Karpas-422 (cell line): ENCODE measurements at regions not wholly inside any gene's neighbourhood (a gene's known extent, or its start where the extent isn't known, plus 50 kb on each side); places are given as distances from the start of the nearest gene placed in this dataset.
"Not testable (repeated sequence)": the region's sequence is repeated elsewhere in the genome, so short reads cannot be mapped to it uniquely, and the experiment has no call there.

Experiments
- DNase-seq: peaks from one replicate; pipeline ENCODE4 v3.0.0-alpha.2; 2015
- H2AFZ ChIP-seq: fragments of 200-600 bp; sonication (generic); 2 replicates; pipeline ENCODE4 v1.6.1; 2014; ENCODE audit warnings: antibody characterized with exemption, low read length, mixed read lengths
- H3K27ac ChIP-seq: fragments of 200-600 bp; sonication (generic); 2 replicates; pipeline ENCODE4 v1.5.1; 2014; ENCODE audit warnings: mild to moderate bottlenecking, low read length, moderate library complexity
- H3K27me3 ChIP-seq: fragments of 200-600 bp; sonication (generic); 2 replicates; pipeline ENCODE4 v1.6.1; 2014; ENCODE audit warnings: low read length, mixed read lengths
- H3K36me3 ChIP-seq: fragments of 200-600 bp; sonication (generic); 2 replicates; pipeline ENCODE4 v1.6.1; 2014; ENCODE audit warnings: low read length, mixed read lengths; ENCODE audit not compliant: insufficient read depth
- H3K4me1 ChIP-seq: fragments of 200-600 bp; sonication (generic); 2 replicates; pipeline ENCODE4 v1.6.1; 2014; ENCODE audit warnings: mild to moderate bottlenecking, low read length, mixed read lengths
- H3K4me2 ChIP-seq: fragments of 200-600 bp; sonication (generic); 2 replicates; pipeline ENCODE4 v1.6.1; 2014; ENCODE audit warnings: low read length, low read depth, mild to moderate bottlenecking; ENCODE audit not compliant: poor library complexity, severe bottlenecking
- H3K4me3 ChIP-seq: fragments of 200-600 bp; sonication (generic); 2 replicates; pipeline ENCODE4 v1.5.1; 2014; ENCODE audit warnings: mild to moderate bottlenecking, antibody characterized with exemption, low read length, mixed read lengths
- H3K79me2 ChIP-seq: fragments of 200-600 bp; sonication (generic); 2 replicates; pipeline ENCODE4 v1.6.1; 2014; ENCODE audit warnings: mild to moderate bottlenecking, low read length, mixed read lengths
- H3K9ac ChIP-seq: fragments of 200-600 bp; sonication (generic); 2 replicates; pipeline ENCODE4 v1.6.0; 2014; ENCODE audit warnings: low read length
- H3K9me2 ChIP-seq: fragments of 200-600 bp; sonication (generic), shearing (Covaris generic); replicated peaks from 2 replicates; pipeline ENCODE4 v1.6.0; 2014; ENCODE audit warnings: mild to moderate bottlenecking, low read length, moderate library complexity; ENCODE audit not compliant: insufficient read depth
- H3K9me3 ChIP-seq: fragments of 300-700, 200-600 bp; sonication (generic); 2 replicates; pipeline ENCODE4 v1.6.1; 2014; ENCODE audit warnings: low read length, mixed read lengths
- H4K20me1 ChIP-seq: fragments of 200-600 bp; sonication (generic); 2 replicates; pipeline ENCODE4 v1.6.1; 2014; ENCODE audit warnings: mild to moderate bottlenecking, antibody characterized with exemption, low read length, low read depth; ENCODE audit not compliant: insufficient read depth

DNA sequence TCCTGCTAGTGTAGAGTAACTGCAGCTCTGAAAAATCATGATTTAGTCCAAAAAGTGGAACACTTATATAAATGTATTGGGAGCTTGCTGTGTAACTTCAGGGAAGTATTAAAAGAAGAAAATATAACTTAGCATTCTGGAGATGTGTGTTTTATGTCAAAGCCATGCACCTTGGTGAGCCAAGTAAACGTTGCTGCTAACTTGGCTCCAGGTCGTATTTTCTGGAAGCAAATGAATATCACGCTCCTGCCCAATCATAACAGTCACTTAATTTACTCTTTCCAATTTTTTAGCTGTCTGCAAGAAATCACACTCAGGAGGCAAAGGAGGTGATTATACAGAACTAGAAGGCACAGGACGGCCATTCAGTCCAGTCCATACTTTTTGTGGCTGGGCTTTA is 61.1 kb downstream of the DOP1B start:
- H3K4me1 ChIP-seq, result no peaks in the 10 kb centered on the region
- H3K4me3 ChIP-seq, result no peak overlapping the region
- no peak overlapping the region for H3K9ac ChIP-seq
- no peak overlapping the region for H3K27ac ChIP-seq
- no peak for DNase-seq
- H2AFZ ChIP-seq, result no peak overlapping the region
- H3K79me2 ChIP-seq, result no peaks in the 10 kb centered on the region
- H3K9me3 ChIP-seq, result no peaks in the 10 kb centered on the region
- H4K20me1 ChIP-seq, result no peaks in the 10 kb centered on the region
- no peaks in the 10 kb centered on the region for H3K36me3 ChIP-seq
- H3K9me2 ChIP-seq, result no peaks in the 10 kb centered on the region
- H3K27me3 ChIP-seq, result no peaks in the 10 kb centered on the region
- H3K4me2 ChIP-seq, result no peak overlapping the region

GRCh38 chr21:36218691-36219090 is 62.1 kb downstream of the DOP1B start:
- Histone ChIP-seq H3K27me3 (no peaks in the 10 kb centered on the region), H3K36me3 (no peaks in the 10 kb centered on the region), H3K9me3 (no peaks in the 10 kb centered on the region), H3K9ac (no peak overlapping the region), H3K27ac (no peak overlapping the region), H4K20me1 (no peaks in the 10 kb centered on the region), H2AFZ (no peak overlapping the region), H3K4me1 (no peaks in the 10 kb centered on the region), H3K9me2 (no peaks in the 10 kb centered on the region), H3K79me2 (no peaks in the 10 kb centered on the region), H3K4me2 (no peak overlapping the region), H3K4me3 (no peak overlapping the region)
- no peak for DNase-seq

DNA sequence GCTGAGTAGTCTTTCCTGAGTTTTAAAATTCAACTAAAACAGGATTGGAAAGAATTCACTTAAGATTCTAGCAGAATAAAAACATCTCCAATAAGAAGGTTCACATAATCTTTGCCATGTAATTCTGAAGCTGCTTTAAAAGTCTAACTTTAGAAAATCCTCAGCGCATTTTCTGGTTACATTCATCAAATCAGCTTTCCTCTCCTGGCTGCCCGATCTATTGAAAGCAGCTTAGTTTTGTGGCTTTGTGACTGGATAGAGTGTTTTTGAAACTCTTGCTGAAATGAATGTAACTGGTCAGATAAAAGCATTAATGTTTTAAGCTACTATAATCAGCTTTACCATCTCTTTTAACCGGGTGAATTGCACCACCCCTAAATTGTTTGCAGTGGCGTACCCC is 66.8 kb downstream of the DOP1B start:
- H3K79me2 ChIP-seq, result no peaks in the 10 kb centered on the region
- H4K20me1 ChIP-seq, result no peaks in the 10 kb centered on the region
- H3K27me3 ChIP-seq, result no peaks in the 10 kb centered on the region
- no peaks in the 10 kb centered on the region for H3K4me1 ChIP-seq
- H3K27ac ChIP-seq, result no peak overlapping the region
- no peak overlapping the region for H3K4me3 ChIP-seq
- no peak for DNase-seq
- H3K9me2 ChIP-seq, result no peaks in the 10 kb centered on the region
- H3K36me3 ChIP-seq, result no peaks in the 10 kb centered on the region
- H3K4me2 ChIP-seq, result no peak overlapping the region
- H2AFZ ChIP-seq, result no peak overlapping the region
- H3K9ac ChIP-seq, result no peak overlapping the region
- H3K9me3 ChIP-seq, result no peaks in the 10 kb centered on the region

- Histone ChIP-seq H4K20me1 (no peaks in the 10 kb centered on the region), H3K9ac (no peak overlapping the region), H3K27ac (no peak overlapping the region), H3K4me3 (no peak overlapping the region), H3K79me2 (no peaks in the 10 kb centered on the region), H3K36me3 (no peaks in the 10 kb centered on the region), H2AFZ (no peak overlapping the region), H3K27me3 (no peaks in the 10 kb centered on the region), H3K4me1 (no peaks in the 10 kb centered on the region), H3K4me2 (no peak overlapping the region), H3K9me3 (no peaks in the 10 kb centered on the region), H3K9me2 (no peaks in the 10 kb centered on the region)
- DNase-seq, result no peak
Observed at GRCh38 chr21:36229181-36229580, 72.6 kb downstream of the DOP1B start.

GRCh38 chr21:36231444-36231843 is 74.8 kb downstream of the DOP1B start:
- not testable (repeated sequence) for H3K36me3 ChIP-seq, H3K9ac ChIP-seq, H3K27me3 ChIP-seq, H3K27ac ChIP-seq, H3K79me2 ChIP-seq, H3K9me3 ChIP-seq, H3K4me3 ChIP-seq, H4K20me1 ChIP-seq, H3K4me2 ChIP-seq, H3K9me2 ChIP-seq, H3K4me1 ChIP-seq, DNase-seq, H2AFZ ChIP-seq

DNA sequence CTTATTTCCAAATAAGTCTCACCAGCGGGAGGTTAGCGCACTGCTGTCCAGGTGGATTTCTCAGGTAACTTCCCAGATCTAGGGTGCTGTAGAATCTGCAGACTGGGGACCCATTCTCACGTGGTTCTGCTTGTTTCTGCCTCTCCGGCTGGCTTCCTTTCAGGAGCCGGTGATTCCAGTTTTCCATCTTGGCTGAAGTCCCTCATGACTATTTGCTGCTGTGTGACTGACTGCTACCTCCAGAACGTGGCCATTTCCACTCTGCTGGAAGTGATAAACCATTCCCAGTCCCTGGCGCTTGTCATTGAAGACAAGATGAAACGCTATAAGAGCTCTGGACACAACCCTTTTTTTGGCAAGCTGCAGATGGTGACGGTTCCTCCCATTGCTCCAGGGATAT is 76.0 kb downstream of the DOP1B start:
- no peak for DNase-seq
- Histone ChIP-seq H3K27me3 (no peaks in the 10 kb centered on the region), H3K36me3 (no peaks in the 10 kb centered on the region), H3K27ac (no peak overlapping the region), H3K4me1 (peaks cover 15% of the 10 kb centered on the region), H4K20me1 (no peaks in the 10 kb centered on the region), H2AFZ (no peak overlapping the region), H3K9ac (no peak overlapping the region), H3K9me3 (no peaks in the 10 kb centered on the region), H3K9me2 (no peaks in the 10 kb centered on the region), H3K79me2 (no peaks in the 10 kb centered on the region), H3K4me3 (no peak overlapping the region), H3K4me2 (no peak overlapping the region)

DNA sequence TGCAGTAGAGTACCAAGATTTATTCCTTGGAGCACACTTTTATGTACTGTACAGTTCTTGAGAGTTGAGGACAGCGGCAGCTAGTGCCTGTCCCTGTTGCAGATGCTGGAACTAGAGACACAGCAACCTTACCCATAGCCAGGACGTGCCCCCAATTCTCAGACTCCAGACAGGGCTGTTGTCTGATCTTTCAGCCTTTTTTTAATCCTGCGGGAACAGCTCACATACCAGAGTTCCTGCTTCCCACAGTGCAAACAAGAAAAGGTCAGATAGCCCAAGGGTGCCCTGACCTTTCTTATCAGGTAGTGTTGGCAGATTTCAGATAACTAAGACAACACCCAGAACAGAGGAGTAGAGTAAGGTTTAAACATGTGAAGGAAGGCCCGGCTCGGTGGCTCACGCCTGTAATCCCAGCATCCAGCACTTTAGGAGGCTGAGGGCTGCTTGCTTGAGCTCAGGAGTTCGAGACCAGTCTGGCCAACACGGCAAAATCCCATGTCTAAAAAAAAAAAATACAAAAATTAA is 78.5 kb downstream of the DOP1B start:
- Histone ChIP-seq H3K9me2 (no peaks in the 10 kb centered on the region), H3K79me2 (no peaks in the 10 kb centered on the region), H3K9me3 (no peaks in the 10 kb centered on the region), H3K36me3 (no peaks in the 10 kb centered on the region), H3K27ac (no peak overlapping the region), H4K20me1 (no peaks in the 10 kb centered on the region), H3K4me2 (no peak overlapping the region), H3K4me3 (no peak overlapping the region), H3K27me3 (no peaks in the 10 kb centered on the region), H3K9ac (no peak overlapping the region), H2AFZ (no peak overlapping the region), H3K4me1 (peaks cover 15% of the 10 kb centered on the region)
- no peak for DNase-seq

- peak overlapping the region; percentile 52 for H3K4me2 ChIP-seq
Observed at GRCh38 chr21:36236052-36236730, 79.6 kb downstream of the DOP1B start.

More at GRCh38 chr21:36236052-36236730, 79.6 kb downstream of the DOP1B start:
- H3K36me3 ChIP-seq, result no peaks in the 10 kb centered on the region
- H3K9me2 ChIP-seq, result no peaks in the 10 kb centered on the region
- H3K27ac ChIP-seq, result 0 out of 2 replicates have a peak overlapping the region, but pooled peaks have one; percentile 18
- DNase-seq, result peak; percentile 52
- no peaks in the 10 kb centered on the region for H3K27me3 ChIP-seq
- H3K9me3 ChIP-seq, result no peaks in the 10 kb centered on the region
- H2AFZ ChIP-seq, result no peak overlapping the region
- peak overlapping the region; percentile 43; the same call in 1 of the 2 replicates for H3K4me3 ChIP-seq
- no peaks in the 10 kb centered on the region for H4K20me1 ChIP-seq
- peaks cover 15% of the 10 kb centered on the region for H3K4me1 ChIP-seq
- no peak overlapping the region for H3K9ac ChIP-seq
- H3K79me2 ChIP-seq, result no peaks in the 10 kb centered on the region
